Lung (tissue), 11 donors: ENCODE measurements at regions not wholly inside any gene's neighbourhood (a gene's known extent, or its start where the extent isn't known, plus 50 kb on each side); places are given as distances from the start of the nearest gene placed in this dataset.

Source experiments
- ATAC-seq: fragments of 200-7000 bp; cut with Tn5 transposase; one replicate; pipeline ENCODE4 v1.9.1; 2020; ENCODE audit warnings: moderate number of reproducible peaks; ENCODE audit not compliant: insufficient read depth, low FRiP score
- DNase-seq, 3 donors: peaks; one replicate each; pipeline ENCODE4 v3.0.0-alpha.2; 2013 to 2017
- H3K27ac ChIP-seq, 2 donors: one replicate each; pipeline ENCODE4 v1.5.1; 2013; ENCODE audit warnings: mild to moderate bottlenecking in 2 of 2, moderate library complexity in 2 of 2, control low read depth in 1 of 2, inconsistent platforms in 1 of 2, low read depth in 1 of 2, low read length in 1 of 2
- H3K27me3 ChIP-seq, 3 donors: one replicate each; pipeline ENCODE4 v1.5.1; 2013; ENCODE audit warnings: low read length in 2 of 3; ENCODE audit not compliant: control insufficient read depth in 3 of 3, insufficient read depth in 3 of 3
- H3K36me3 ChIP-seq, 4 donors: one replicate each; pipeline ENCODE4 v1.5.1; 2013; ENCODE audit warnings: low read length in 4 of 4, mild to moderate bottlenecking in 1 of 4, moderate library complexity in 1 of 4; ENCODE audit not compliant: control insufficient read depth in 4 of 4, insufficient read depth in 4 of 4
- H3K4me1 ChIP-seq, 5 donors: one replicate each; pipeline ENCODE4 v1.5.1; 2013; ENCODE audit warnings: low read length in 5 of 5, mild to moderate bottlenecking in 2 of 5, moderate library complexity in 1 of 5; ENCODE audit not compliant: control insufficient read depth in 5 of 5, insufficient read depth in 5 of 5
- H3K4me3 ChIP-seq: one replicate; pipeline ENCODE4 v1.5.1; 2013; ENCODE audit warnings: mild to moderate bottlenecking, control low read depth, moderate library complexity
- H3K9ac ChIP-seq, 2 donors: one replicate each; pipeline ENCODE4 v1.5.1; 2013; ENCODE audit warnings: low read length in 2 of 2, control low read depth in 1 of 2; ENCODE audit not compliant: insufficient read depth in 1 of 2
- H3K9me3 ChIP-seq, 4 donors: one replicate each; pipeline ENCODE4 v1.5.1; 2013; ENCODE audit warnings: low read length in 3 of 4, mild to moderate bottlenecking in 1 of 4, moderate library complexity in 1 of 4; ENCODE audit not compliant: control insufficient read depth in 4 of 4, insufficient read depth in 3 of 4
- WGBS, 2 donors: extraction: QIAGEN DNeasy Blood & Tissue Kit; methylation state at CpG; one replicate each; pipeline ENCODE4 v1.1.7; 2013; 5-methylcytosine and 5-hydroxymethylcytosine counted together
- TF ChIP-seq, protein P1 (sequence below): IDR thresholded peaks from 2 replicates; pipeline ENCODE4 v1.5.1; 2012; ENCODE audit warnings: mild to moderate bottlenecking; ENCODE audit errors: control extremely low read depth, extremely low read depth
- donor health status: control.
- donor health status: control.
- donor health status: Bipolar disorder and iron deficiency.
- donor health status: healthy.
- donor health status: DM: yes; HTN: yes; CAD: no.

DNA sequence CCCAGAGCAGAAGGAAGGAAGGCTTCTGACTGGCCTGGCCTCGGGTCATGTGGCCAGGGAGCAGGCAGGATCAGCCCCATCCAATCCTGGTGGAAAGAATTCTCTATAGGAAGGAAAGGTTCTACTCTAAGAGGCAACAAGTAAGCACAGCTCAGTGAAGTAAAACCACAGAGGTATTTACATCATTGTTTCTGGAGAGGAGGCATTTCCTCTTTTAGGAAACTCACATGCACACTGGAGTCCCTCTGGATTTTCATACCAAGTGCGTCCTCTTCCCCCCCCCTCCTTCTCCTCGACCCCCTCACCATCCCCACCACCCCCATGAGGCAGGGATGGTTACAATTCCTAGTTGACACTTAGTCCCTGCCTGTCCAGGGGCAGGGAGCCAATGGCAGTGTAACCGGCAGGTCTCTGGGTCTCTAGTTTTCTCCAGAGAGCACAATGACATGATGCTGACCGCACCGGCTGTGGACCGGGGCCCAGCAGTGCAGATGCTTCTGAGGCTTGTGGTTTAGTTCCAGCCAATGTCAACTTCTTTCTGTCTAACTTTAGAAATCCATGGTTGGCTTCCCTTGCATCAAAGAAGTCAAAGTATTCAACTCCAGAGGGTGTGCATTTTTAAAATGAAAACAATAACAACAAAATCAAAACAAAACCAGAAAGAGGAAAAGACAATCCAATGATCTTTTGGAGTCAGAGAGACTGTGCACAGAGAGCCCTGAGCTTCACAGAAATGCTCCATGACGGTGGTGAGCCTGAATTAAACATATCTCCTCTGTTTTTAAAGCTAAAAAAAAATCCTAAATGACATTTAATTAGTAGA lies 230.3 kb upstream of the TLE3 start:
- no peak overlapping the region for H3K9ac ChIP-seq
- peaks cover 3 to 33% (median 14%) of the 10 kb centered on the region in 5 donors for H3K4me1 ChIP-seq
- H3K36me3 ChIP-seq = no peaks in the 10 kb centered on the region
- H3K4me3 ChIP-seq = no peak overlapping the region
- no peak overlapping the region for H3K27ac ChIP-seq
- ATAC-seq = no peak
- TF ChIP-seq, protein P1, sequence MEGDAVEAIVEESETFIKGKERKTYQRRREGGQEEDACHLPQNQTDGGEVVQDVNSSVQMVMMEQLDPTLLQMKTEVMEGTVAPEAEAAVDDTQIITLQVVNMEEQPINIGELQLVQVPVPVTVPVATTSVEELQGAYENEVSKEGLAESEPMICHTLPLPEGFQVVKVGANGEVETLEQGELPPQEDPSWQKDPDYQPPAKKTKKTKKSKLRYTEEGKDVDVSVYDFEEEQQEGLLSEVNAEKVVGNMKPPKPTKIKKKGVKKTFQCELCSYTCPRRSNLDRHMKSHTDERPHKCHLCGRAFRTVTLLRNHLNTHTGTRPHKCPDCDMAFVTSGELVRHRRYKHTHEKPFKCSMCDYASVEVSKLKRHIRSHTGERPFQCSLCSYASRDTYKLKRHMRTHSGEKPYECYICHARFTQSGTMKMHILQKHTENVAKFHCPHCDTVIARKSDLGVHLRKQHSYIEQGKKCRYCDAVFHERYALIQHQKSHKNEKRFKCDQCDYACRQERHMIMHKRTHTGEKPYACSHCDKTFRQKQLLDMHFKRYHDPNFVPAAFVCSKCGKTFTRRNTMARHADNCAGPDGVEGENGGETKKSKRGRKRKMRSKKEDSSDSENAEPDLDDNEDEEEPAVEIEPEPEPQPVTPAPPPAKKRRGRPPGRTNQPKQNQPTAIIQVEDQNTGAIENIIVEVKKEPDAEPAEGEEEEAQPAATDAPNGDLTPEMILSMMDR = no peak
- no peaks in the 10 kb centered on the region for H3K9me3 ChIP-seq
- no peaks in the 10 kb centered on the region for H3K27me3 ChIP-seq
- WGBS, 2 donors = 25 to 36% methylated on average over 8 of the region's 8 CpGs
- peak in 2 of 3 donors; percentile 24 to 37 for DNase-seq

DNA sequence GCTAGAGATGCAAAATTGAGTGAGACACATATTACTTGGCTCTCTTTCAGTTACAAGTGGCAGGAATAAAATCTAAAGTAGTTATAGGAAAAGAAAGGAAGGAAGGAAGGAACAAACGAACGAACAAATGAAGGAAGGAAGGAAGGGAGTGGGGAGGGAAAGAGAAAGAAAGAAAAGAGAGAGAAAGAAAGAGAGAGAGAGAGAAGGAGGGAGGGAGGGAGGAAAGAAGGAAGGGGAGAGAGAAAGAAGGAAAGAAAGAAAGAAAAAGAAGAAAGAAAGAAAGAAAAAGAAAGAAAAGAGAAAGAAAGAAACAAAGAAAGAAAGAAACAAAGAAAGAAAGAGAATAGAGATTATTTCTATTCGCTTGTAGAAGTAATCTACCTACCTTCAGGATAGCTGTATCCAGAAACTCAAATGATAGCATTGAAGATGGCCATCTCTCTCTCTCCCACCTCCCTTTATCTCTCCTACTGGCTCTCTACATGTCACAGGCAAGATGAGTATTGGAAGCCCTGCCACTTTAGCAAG lies 229.7 kb upstream of the TLE3 start:
- WGBS, 2 donors = 48 to 61% methylated on average over 3 of the region's 3 CpGs
- H3K9ac ChIP-seq = no peak overlapping the region
- DNase-seq (no peak), ATAC-seq (no peak)
- no peaks in the 10 kb centered on the region for H3K9me3 ChIP-seq
- H3K27ac ChIP-seq = no peak overlapping the region
- TF ChIP-seq, protein P1 = no peak
- H3K4me3 ChIP-seq = no peak overlapping the region
- H3K4me1 ChIP-seq = peaks cover 3 to 40% (median 21%) of the 10 kb centered on the region in 5 donors
- H3K36me3 ChIP-seq = no peaks in the 10 kb centered on the region
- no peaks in the 10 kb centered on the region for H3K27me3 ChIP-seq

DNA sequence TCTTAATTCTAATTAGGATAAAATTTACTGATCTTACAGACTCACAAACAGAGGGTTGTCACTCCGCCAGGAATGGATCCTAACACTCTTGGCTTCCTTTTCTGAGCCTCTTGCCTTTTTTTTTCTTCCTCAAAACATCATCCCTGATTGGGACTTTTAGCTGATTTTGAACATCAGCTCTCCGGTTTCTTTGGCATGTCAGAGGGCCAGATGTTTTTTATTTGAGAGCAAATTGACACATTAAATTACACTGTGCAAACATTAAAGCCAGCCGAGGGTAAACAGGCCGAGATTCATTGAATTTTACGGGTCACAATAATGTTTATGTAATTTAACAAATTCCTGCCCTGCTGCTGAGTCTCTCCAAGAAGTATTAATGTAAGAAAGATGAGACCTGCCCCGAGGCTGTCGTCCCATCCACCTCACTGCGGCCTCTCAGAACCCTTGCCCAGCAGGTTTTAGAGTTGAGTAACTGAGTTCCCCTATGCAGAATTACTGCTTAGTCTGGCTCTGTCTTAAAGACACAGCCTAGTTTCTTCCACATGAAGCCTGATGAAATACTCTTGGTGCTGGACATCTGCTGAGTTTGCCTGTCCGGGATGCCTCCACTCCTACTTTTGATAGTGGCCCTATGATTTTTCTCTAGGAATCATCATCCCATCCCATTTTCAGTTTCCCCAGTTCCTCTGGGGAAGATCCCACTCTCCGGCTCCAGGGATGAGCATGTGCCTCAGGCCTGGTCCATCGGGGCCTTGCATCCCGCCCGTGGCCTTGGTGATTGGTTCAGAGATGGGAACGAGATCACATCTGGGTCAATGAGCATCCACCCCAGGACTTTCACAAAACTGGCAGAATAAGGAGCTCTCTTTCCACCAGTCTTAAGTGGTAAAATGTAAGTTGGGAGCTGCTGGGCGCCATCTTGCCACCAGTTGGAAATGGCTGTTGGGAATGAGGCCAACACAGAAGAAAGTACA lies 226.6 kb upstream of the TLE3 start:
- DNase-seq (peak; percentile 82 to 97 (median 96)), ATAC-seq (no peak)
- H3K36me3 ChIP-seq = no peaks in the 10 kb centered on the region
- 69 to 86% methylated on average over 15 of the region's 15 CpGs for WGBS, 2 donors
- peaks cover 3 to 71% (median 40%) of the 10 kb centered on the region in 5 donors for H3K4me1 ChIP-seq
- TF ChIP-seq, protein P1 = no peak
- no peak overlapping the region for H3K9ac ChIP-seq
- no peaks in the 10 kb centered on the region for H3K9me3 ChIP-seq
- no peak overlapping the region for H3K4me3 ChIP-seq
- H3K27me3 ChIP-seq = no peaks in the 10 kb centered on the region
- H3K27ac ChIP-seq = no peak overlapping the region
